Smooth muscle cell (in vitro differentiated cells): ENCODE measurements at regions not wholly inside any gene's neighbourhood (a gene's known extent, or its start where the extent isn't known, plus 50 kb on each side); places are given as distances from the start of the nearest gene placed in this dataset.
"Not testable (repeated sequence)": the region's sequence is repeated elsewhere in the genome, so short reads cannot be mapped to it uniquely, and the experiment has no call there.

Experiments used
- DNase-seq: peaks from one replicate; lab custom pipeline; 2025; ENCODE audit not compliant: unreplicated experiment; lab: John Stamatoyannopoulos, UW
- H2AFZ ChIP-seq: fragments of 200-600 bp; sonication (generic); 2 replicates; pipeline ENCODE4 v1.6.0; 2016; ENCODE audit warnings: antibody characterized with exemption, low read depth, mild to moderate bottlenecking
- H3F3A ChIP-seq: fragments of 200-600 bp; sonication (generic); 2 replicates; pipeline ENCODE4 v1.6.0; 2017; ENCODE audit warnings: antibody characterized with exemption, low read depth
- H3K27ac ChIP-seq: fragments of 200-600 bp; sonication (generic); 2 replicates; pipeline ENCODE4 v1.5.1; 2016; ENCODE audit warnings: low read depth, mild to moderate bottlenecking
- H3K27me3 ChIP-seq: fragments of 200-600 bp; sonication (generic); 2 replicates; pipeline ENCODE4 v1.6.1; 2016; ENCODE audit warnings: low read depth, mild to moderate bottlenecking
- H3K36me3 ChIP-seq: fragments of 200-600 bp; sonication (generic); 2 replicates; pipeline ENCODE4 v1.5.1; 2016; ENCODE audit warnings: low read depth
- H3K4me1 ChIP-seq: fragments of 200-600 bp; sonication (generic); 2 replicates; pipeline ENCODE4 v1.5.1; 2016; ENCODE audit warnings: low read depth
- H3K4me2 ChIP-seq: fragments of 200-600 bp; sonication (generic); 2 replicates; pipeline ENCODE4 v1.6.0; 2016; ENCODE audit warnings: mild to moderate bottlenecking
- H3K4me3 ChIP-seq: fragments of 200-600 bp; sonication (generic); 2 replicates; pipeline ENCODE4 v1.5.1; 2016; ENCODE audit warnings: mild to moderate bottlenecking
- H3K79me2 ChIP-seq: fragments of 200-600 bp; sonication (generic); 2 replicates; pipeline ENCODE4 v1.6.0; 2016; ENCODE audit warnings: low read depth, mild to moderate bottlenecking
- H3K9ac ChIP-seq: fragments of 200-600 bp; sonication (generic); 2 replicates; pipeline ENCODE4 v1.6.0; 2016; ENCODE audit warnings: low read depth
- H3K9me3 ChIP-seq: fragments of 200-600 bp; sonication (generic); replicated peaks from 2 replicates; pipeline ENCODE4 v1.5.1; 2016; ENCODE audit warnings: low read depth
- H4K20me1 ChIP-seq: fragments of 200-600 bp; sonication (generic); 2 replicates; pipeline ENCODE4 v1.6.0; 2016; ENCODE audit warnings: low read depth
- CTCF ChIP-seq: fragments of 200-600 bp; sonication (generic); IDR thresholded peaks from 2 replicates; pipeline ENCODE4 v1.5.1; 2017; ENCODE audit warnings: borderline replicate concordance, mild to moderate bottlenecking, antibody characterized with exemption; ENCODE audit not compliant: insufficient read depth, poor library complexity, severe bottlenecking
- WGBS: methylation state at CpG from one replicate; pipeline ENCODE4 v1.1.7; 2016; ENCODE audit warnings: low lambda C conversion rate; 5-methylcytosine and 5-hydroxymethylcytosine counted together

- WGBS: 62% methylated on average over 5 of the region's 5 CpGs
- Histone ChIP-seq H3K9ac (no peak overlapping the region), H3K4me3 (no peak overlapping the region), H4K20me1 (no peaks in the 10 kb centered on the region), H3F3A (no peaks in the 10 kb centered on the region), H3K27me3 (no peaks in the 10 kb centered on the region), H3K36me3 (no peaks in the 10 kb centered on the region), H3K4me2 (peak overlapping the region; percentile 54), H3K9me3 (no peaks in the 10 kb centered on the region), H2AFZ (peak overlapping the region; percentile 47), H3K27ac (no peak overlapping the region), H3K79me2 (no peaks in the 10 kb centered on the region), H3K4me1 (peaks cover 7% of the 10 kb centered on the region)
- no peak for DNase-seq
- no peak for TF ChIP-seq CTCF
Observed at GRCh38 chr3:177336873-177337450, 139.7 kb upstream of the TBL1XR1 start.

- 84% methylated on average over 9 of the region's 9 CpGs for WGBS
- no peak for DNase-seq
- Histone ChIP-seq H3F3A (no peaks in the 10 kb centered on the region), H3K79me2 (no peaks in the 10 kb centered on the region), H3K4me3 (no peak overlapping the region), H3K9ac (no peak overlapping the region), H3K9me3 (no peaks in the 10 kb centered on the region), H3K4me1 (peaks cover 7% of the 10 kb centered on the region), H3K27ac (no peak overlapping the region), H4K20me1 (no peaks in the 10 kb centered on the region), H3K36me3 (no peaks in the 10 kb centered on the region), H3K4me2 (peak overlapping the region; percentile 54), H2AFZ (no peak overlapping the region), H3K27me3 (no peaks in the 10 kb centered on the region)
- TF ChIP-seq CTCF: no peak
Observed at GRCh38 chr3:177337541-177338331, 140.5 kb upstream of the TBL1XR1 start.

GRCh38 chr3:177338697-177339219, 141.5 kb upstream of the TBL1XR1 start:
- Histone ChIP-seq H3K27me3 (no peaks in the 10 kb centered on the region), H2AFZ (no peak overlapping the region), H3K4me1 (peaks cover 7% of the 10 kb centered on the region), H3K4me3 (no peak overlapping the region), H3K27ac (no peak overlapping the region), H3K9me3 (no peaks in the 10 kb centered on the region), H3F3A (peaks cover under 1% of the 10 kb centered on the region), H3K79me2 (no peaks in the 10 kb centered on the region), H3K9ac (no peak overlapping the region), H3K4me2 (no peak overlapping the region), H4K20me1 (no peaks in the 10 kb centered on the region), H3K36me3 (no peaks in the 10 kb centered on the region)
- DNase-seq: no peak
- 70% methylated on average over 3 of the region's 3 CpGs for WGBS
- TF ChIP-seq CTCF: no peak

GRCh38 chr3:177339220-177339703, 142.0 kb upstream of the TBL1XR1 start:
- not testable (repeated sequence) for H3K4me2 ChIP-seq, H3K36me3 ChIP-seq, H3K4me1 ChIP-seq, H3K27ac ChIP-seq, H2AFZ ChIP-seq, H3K4me3 ChIP-seq, H3K9me3 ChIP-seq, H4K20me1 ChIP-seq, DNase-seq, H3K9ac ChIP-seq, H3K79me2 ChIP-seq, H3K27me3 ChIP-seq, H3F3A ChIP-seq
- 100% methylated on average over 3 of the region's 3 CpGs for WGBS
